ENCODE measurements at regions not wholly inside any gene's neighbourhood (a gene's known extent, or its start where the extent isn't known, plus 50 kb on each side); places are given as distances from the start of the nearest gene placed in this dataset.

- no peak for DNase-seq
Observed at GRCh38 chr6:95501032-95501904, 76.1 kb upstream of the MANEA start.

- DNase-seq = no peak
Observed at GRCh38 chr6:95503568-95503967, 73.8 kb upstream of the MANEA start.

- no peak for DNase-seq
Observed at GRCh38 chr6:95511404-95511803, 65.9 kb upstream of the MANEA start.

GRCh38 chr6:95515975-95516374, 61.4 kb upstream of the MANEA start:
- no peak for DNase-seq

GRCh38 chr6:95517004-95517403, 60.3 kb upstream of the MANEA start:
- no peak for DNase-seq

GRCh38 chr6:95517568-95517967, 59.8 kb upstream of the MANEA start:
- DNase-seq = no peak

- DNase-seq = no peak
Observed at GRCh38 chr6:95518630-95519227, 58.6 kb upstream of the MANEA start.

- no peak for DNase-seq
Observed at GRCh38 chr6:95519228-95520037, 57.9 kb upstream of the MANEA start.

- no peak for DNase-seq
Observed at GRCh38 chr6:95521181-95521580, 56.2 kb upstream of the MANEA start.

All from skin of body (tissue), 1 donor.